Stimulated activated CD8-positive, alpha-beta memory T cell treated with anti-CD3 and anti-CD28 coated beads, Interleukin-4, amount 100 ng/mL, for 24 hours (primary cell): ENCODE measurements at regions not wholly inside any gene's neighbourhood (a gene's known extent, or its start where the extent isn't known, plus 50 kb on each side); places are given as distances from the start of the nearest gene placed in this dataset.
"Not testable (repeated sequence)": the region's sequence is repeated elsewhere in the genome, so short reads cannot be mapped to it uniquely, and the experiment has no call there.

Experiments
- DNase-seq: peaks from one replicate; pipeline ENCODE4 v3.0.0-alpha.2; 2020; ENCODE audit warnings: low read depth

DNA sequence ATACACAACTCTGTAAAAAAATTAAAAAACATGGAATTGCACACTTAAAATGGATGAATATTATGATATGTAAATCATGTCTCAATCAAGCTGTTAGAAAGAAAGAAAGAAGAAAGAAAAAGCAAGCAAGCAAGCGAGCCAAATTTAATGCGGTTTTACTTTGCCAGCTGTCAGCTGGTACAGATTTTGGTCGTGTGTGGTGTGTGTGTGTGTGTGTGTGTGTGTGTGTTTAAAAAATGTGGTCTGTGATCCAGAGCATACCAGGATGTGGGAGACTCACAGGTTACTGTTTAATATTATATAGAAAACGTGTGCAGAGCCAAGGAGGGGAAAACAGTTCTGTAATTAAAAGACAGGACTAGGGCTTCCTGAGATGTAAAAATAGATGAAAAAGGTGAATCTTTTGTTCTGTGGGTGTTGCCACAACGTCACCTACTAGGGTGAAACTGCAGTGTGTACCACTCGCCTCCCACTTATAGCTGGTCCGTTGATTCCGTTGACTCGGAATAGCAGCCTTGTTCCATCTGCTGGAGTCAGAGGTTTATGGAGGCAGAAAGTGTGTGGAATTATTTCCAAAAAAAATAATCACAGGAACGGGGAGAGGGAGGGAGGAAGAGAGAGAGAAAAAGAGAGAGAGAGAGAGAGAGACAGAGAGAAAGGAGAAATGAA, 197.7 kb downstream of the BCAS1 start:
- no peak for DNase-seq

DNA sequence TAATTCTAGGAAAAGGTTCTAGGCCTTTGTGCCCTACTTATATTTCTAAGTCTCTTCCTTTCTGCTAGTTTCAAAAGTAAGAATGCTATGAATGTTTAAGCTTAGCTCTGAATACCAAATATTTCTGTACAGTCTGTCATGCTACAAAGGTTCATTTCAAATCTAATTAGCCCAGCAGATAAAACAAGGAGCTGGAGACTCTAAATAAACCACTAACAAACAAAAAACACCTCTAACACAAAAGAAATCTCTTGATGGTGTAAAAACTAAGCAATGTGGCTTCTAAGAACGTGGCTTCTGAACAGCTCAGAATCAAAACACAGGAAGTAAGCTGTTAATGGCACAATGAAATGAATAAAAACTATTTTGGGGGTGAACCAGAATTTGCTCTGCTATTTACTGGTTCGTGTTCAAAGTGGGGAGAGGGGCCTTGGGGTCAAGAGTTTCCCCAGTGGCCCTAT, 198.3 kb downstream of the BCAS1 start:
- no peak for DNase-seq

DNA sequence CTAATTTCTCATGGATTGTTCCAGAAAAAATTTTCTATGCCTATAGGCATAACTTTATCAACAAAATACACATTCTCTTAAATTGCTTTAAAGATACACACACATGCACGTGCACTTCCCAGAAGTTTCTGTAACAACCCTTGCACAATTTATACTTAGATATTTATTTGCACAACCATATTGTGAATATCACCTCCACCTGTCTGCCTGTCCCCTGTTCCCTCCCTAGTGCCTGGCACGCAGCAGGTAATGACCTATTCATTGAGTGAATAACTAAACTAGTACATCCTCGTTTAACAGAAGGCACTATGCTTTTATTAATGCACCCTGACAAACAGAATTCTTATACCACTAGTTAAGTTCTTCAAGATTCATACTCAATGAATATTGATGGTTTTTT, 198.9 kb downstream of the BCAS1 start:
- DNase-seq: no peak

DNA sequence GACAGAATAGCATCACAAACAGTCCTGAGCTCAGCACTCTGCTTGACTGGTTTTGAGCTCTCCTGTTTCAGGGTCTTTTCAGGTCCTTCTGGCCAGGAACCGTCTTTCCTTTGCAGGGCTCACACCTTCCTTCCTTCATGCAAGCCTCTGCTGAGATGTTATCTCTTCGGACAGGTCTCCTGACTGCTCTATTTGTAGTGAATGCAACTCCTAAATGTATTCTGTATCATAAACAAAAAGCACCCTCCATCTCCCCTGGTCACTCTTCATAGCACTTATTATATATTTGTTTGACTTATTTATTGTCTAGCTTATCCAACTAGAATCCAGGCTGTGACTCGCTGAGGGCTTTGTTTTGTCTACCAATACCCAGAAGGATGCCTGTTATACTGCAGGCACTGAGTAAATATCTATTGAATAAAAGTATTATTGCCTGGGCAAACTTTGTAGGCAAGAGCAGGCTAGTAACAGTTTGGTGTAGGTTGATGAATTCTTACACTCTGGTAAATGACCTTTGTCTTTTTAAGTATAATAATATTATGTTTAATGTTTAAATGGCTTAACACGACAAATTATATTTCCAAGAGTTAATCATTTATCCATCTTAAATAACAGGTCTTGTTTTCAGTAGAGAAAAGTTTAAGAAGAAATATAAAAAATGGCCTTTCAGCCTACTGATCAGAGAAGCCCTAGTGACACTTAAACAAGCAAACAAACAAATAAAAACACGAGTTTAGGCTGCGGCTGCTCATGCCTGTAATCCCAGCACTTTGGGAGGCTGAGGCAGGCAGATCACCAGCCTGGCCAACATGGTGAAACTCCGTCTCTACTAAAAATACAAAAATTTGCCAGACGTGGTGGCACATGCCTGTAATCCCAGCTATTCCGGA, 199.7 kb downstream of the BCAS1 start:
- no peak for DNase-seq

DNA sequence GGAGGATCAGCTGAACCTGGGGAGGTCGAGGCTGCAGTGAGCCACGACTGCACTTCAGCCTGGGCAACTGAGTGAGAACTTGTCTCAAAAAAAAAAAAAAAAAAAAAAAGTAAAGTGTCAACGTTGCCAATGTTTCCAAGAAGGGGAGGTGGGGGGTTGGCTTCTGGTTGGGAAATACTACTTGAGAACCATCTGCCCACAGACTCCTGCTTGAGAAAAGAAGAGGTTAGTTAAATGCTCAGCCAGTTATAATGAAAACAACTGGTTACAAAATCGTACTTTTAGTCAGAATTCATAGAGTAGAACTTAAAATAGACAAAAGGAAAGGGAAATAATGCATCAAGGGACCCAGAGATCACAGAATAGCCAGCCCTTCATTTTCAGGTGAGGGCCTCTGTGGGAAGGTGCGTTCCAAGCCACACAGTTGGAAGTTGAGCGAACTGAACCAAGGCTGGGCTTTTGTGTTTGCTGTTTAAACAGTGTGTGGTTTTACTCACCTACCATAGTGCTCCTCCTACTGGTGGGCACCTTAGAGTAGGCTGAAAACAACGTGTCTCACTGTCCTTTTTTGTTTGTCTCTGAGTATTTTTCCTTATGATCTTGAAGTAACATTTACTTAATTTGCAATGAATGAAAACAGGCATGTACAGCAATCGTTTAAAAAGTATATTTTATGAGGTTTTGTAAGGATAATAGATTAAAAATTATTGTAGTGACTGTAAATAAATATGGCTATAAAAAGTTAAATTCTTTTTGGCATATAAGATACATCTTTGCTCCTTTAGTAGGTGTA, 200.7 kb downstream of the BCAS1 start:
- peak; percentile 52 for DNase-seq

DNA sequence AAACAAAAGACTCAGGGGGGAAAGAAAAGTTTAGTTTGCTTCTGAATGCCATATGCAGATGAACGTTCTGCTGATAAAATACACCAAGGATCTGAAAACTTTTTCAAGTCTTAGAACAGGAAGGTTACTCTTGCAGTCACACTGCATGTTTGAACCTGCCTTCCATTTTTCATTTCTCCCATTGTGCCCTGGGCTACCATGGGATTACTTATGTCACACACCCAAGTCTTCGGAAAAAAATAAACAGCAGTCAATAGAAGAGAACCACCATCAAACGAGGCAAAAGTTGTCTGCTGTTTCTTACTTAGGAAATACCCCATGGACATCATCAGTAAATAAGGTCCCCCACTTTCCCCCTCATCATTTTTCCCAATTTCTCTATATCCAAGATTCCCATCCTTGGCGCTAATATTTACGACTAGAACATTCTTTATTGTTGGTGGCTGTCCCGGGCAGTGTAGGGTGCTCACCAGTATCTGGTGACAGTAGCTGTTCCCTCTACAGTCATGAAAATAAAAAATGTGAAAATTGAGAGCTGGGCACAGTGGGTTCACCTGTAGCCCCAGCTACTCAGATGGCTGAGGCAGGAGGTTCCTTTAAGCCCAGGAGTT, 202.5 kb downstream of the BCAS1 start:
- no peak for DNase-seq

DNA sequence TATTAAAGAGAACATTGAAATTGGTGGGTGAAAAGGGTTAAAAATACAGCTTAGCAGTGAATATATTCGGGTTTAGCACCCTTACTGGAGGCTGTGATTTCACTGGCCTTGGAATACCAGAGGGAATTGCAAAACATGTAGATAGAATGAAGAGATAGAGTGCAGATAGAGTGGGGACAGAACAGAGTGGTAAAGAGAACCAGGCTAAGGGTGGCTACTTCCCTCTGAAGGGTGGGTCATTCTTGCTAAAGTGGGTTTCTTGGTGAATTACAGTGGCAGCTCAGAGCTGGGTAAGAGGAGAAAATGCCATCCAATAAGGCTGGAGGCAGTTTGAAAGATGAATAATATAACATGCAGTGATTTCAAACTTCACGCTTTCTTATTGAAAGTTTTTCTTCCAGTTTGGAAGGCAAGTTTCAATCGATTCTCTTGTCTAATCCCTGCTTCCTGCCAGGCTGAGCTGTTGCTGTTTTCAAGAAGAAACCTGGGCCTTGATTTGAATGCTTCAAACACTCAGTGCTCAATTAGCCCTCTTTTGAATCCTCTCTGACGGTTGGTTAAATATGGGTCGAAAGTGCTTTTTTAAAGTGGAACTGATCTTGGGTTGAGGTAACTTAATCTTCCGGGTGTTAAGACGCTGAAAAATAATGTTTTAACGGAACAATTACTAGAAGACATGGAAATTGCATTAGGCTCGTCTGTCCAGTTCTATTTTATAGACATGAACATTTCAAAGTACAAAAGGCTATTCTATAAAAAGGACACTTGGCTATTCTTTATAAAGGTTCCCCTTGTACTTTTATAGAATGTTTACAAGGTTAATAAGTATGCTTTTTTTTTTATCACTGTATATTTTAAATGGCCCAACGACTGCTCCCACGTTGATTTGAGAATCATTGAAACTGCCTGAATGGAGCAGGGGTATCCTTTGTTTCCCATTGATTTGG, 203.3 kb downstream of the BCAS1 start:
- DNase-seq: no peak

DNA sequence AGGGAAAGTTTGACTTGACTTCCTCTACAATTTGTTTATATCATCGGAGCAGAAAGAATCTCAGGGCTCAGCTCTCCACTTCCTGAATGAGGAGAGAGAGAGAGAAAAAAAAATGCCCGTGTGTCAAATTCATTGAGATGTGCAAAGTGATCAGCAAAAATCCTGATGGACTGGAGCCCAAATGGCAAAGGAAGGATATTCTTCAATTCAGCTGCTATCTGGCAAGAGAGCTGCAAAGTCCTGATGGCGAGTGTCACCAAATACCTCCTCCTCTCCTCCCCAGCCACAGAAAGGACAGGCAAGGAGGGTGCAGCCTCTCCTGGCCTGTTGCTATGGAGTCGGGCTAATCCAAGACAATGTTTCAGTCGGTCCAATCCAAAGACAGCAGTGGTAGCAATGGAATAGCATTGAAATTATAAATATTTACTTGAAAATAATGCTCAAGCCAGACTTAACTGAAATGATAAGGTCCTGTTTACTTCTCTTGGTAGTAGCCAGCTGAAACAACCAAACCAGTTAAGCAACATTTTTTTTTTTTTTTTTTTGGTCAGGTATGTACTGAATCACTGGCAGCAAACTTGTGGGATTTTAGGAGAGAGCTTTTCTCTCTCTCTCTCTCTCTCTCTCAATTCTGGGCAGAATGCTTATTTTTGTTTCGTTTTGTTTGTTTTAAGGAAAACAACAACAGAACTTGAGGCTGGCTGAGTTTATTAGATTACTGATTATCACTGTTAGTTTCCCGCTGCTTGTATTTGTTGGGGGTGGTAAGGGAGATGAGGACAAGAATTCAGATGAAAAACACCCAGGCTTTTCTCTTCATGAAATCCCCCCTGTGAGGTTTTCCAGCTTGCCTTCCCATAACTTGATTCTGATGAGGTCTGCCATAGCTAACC, 204.2 kb downstream of the BCAS1 start:
- DNase-seq: no peak

DNA sequence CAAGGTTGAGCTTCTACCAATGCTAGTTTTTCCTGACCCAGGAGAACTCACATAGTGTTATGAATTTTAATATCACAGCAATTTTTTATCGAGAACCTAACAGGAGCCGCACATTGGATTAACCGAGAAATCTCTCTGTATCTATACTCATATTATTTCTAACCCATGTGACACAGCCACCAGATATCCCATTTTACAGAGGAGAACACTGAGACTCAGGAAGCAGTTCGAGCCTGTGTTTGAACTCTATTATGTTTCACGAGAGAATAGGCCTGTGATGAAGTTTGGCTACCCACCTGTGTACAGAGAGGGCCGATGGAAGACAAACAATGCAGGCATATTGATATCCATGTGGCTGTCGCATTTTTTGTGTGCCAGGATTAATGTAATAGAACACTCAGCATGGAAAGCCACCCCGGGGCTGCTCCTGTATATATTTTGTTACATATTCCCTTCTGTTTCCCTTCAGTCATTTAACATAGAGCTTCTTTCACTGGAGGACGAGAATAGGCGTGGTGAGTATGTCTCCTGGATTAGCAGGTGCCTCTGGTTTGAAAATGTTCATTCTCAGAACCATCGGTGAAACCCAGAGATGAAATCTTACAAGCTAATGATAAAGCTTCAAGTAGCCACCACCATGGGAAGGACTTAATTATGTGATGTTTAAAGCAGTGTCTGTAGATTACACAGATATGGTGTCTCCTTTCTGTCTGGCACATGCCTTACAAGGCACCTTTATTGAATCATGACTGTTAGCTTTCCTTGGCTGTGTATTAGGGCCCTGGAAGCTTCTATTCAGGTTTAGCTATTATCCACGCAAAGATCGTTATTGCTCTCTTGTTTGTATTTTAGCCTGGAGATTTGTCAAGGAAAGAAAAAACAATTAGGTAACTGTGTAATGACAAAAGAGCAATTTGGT, 205.4 kb downstream of the BCAS1 start:
- not testable (repeated sequence) for DNase-seq

DNA sequence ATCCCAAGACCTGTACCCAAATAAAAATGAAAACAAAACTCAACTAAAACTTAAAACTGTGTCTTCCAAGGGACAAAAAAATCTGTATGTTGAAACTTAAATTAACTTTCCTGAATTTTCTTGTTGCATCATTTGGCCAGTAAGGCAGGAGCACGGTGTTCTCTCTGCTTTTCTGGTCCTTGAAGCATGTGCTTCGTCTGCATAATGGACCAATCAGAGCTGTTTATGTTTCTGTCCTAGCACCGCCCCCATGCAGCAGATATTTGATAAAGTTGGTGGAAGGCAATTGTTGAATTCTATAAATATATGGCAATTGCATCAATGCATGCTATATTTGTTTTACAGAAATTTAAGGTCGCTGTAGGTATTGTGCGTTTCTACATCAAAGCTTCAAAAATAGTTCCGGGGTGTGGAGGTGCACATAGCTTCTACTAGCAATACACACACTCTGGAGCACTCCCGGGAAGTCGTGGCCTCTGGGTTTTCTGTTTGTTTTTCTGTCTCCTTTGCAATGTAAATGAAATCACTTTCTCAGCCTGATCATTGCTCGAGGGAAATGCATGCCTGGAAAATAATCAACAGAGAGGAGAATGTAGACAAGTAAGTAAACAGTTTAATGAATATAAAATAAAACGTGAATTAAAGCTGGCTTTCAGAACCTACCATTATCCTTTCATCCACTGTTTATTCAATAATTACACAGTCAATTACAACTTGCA, 206.3 kb downstream of the BCAS1 start:
- DNase-seq: not testable (repeated sequence)

DNA sequence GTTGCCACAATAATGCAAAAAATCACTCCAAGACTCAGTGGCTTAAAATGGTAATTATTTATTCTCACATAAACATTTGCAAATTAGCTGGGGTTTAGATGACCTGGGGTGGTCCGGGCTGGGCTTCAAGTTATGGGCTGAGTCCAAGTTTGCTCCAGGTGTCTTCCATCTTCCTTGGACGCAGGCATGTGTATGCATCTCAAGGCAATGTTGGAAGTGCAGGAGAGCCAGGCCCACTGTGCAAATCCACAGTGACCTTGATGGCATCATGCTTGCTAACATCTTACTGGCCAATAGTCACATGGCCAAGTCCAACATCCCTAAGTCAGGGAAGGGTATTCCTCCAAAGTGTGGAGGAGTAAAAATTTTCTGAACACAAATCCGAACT, 206.9 kb downstream of the BCAS1 start:
- not testable (repeated sequence) for DNase-seq

DNA sequence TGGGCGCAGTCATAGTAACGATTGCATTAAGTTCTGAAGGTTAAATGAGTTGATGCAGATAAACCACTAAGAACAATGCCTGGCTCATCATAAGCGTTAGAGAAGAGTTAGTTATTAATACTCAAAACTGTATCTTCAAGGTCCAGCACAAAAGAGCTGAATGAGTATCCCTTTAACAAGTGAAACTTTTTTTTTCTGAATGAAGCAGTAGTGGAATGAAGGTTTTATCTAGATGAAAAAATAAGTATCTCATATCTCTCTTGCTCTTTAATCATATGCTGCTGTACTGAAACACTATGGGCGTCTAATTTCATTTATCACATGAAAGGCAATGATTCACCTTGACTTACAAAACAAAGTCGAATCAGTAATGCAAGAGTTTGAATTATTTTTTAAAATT, 207.4 kb downstream of the BCAS1 start:
- not testable (repeated sequence) for DNase-seq

DNA sequence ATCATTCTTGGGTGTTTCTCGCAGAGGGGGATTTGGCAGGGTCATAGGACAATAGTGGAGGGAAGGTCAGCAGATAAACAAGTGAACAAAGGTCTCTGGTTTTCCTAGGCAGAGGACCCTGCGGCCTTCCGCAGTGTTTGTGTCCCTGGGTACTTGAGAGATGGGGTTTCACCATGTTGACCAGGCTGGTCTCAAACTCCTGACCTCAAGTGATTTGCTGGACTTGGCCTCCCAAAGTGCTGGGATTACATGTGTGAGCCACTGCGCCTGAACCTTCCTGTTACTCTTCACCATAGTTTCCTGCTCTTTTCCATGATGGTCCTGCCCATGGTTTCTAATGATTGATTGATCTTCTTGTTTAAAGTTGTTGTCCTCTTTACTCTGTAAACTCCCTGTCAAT, 207.9 kb downstream of the BCAS1 start:
- not testable (repeated sequence) for DNase-seq

DNA sequence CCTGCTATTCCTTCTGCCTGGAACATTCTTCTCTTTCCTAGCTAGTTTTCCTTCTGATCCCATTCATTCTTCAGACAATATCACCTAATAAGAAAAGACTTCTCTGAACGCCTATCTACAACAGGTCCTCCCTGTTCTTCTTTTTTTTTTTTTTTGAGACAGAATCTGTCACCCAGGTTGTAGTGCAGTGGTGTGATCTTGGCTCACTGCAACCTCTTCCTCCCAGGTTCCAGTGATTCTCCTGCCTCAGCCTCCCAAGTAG, 208.3 kb downstream of the BCAS1 start:
- not testable (repeated sequence) for DNase-seq

DNA sequence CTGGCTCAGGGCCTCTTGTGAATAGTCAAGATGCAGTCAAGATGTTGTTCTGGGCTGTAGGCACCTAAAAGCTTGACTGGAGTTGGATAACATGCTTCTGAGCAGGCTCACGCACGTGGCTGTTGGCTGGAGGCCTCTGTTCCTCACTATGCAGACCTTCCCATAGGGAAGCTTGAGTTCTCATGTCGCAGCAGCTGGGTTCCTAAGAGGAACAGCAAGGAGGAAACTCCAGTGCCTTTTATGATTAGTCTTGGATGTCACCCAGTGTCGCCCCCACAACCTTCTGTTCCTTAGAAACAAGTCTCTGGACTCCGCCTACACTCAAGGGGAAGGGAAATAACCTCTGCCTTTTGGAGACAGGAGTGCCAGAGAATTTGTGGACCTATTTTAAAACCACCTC, 210.7 kb downstream of the BCAS1 start:
- DNase-seq: no peak

DNA sequence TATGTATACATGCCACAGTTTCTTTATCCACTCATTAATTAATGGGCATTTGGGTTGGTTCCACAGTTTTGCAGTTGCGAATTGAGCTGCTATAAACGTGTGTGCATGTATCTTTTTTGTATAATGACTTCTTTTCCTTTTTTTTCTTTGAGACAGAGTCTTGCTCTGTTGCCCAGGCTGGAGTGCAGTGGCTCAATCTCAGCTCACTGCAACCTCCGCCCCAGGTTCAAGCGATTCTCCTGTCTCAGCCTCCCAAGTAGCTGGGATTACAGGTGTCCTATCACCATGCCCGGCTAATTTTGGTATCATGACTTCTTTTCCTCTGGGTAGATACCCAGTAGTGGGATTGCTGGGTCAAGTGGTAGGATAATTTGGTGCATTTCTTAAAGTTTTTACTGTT, 211.4 kb downstream of the BCAS1 start:
- DNase-seq: not testable (repeated sequence)

DNA sequence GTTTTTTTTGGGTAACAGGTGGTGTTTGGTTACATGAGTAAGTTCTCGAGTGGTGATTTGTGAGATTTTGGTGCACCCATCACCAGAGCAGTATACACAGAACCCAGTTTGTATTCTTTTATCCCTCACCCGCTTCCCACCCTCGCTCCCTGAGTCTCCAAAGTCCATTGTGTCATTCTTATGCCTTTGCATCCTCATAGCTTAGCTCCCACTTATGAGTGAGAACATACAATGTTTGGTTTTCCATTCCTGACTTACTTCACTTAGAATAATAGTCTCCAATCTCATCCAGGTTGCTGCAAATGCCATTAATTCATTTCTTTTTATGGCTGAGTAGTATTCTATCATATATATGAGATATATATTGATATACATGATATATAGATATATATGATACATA, 211.9 kb downstream of the BCAS1 start:
- DNase-seq: not testable (repeated sequence)

DNA sequence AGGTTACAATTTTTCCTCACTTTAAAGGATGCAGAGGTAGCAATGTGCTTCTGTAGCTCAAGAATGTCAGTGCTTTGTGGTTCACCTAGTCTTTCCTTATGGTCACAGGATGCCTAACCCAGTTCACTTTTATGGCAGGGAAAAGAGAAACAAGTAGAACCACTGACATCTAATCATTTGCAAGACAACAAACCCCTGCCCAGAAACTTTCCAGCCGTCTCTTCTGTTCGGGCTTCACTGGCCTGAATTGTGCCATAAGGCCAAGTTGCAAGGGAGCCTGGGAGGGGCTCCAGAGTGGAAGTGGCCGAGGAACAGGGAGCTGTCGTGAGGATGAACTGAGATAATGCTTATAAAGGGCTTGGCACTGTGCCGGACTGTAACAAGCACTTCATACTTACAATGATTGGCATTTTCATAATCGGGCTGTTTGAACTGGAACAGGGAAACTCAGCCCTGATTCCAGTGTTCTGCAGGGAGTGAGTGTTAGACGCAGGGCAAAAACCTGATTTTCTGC, 212.6 kb downstream of the BCAS1 start:
- no peak for DNase-seq
